Middle frontal gyrus (tissue), 1 donor: ENCODE measurements at regions not wholly inside any gene's neighbourhood (a gene's known extent, or its start where the extent isn't known, plus 50 kb on each side); places are given as distances from the start of the nearest gene placed in this dataset.

Experiments used
- DNase-seq: peaks from one replicate; pipeline ENCODE4 v3.0.0-alpha.2; 2015; ENCODE audit warnings: low spot score; ENCODE audit errors: extremely low spot score

- DNase-seq: no peak
Measured at GRCh38 chr5:10077791-10078545, 171.7 kb downstream of the ATPSCKMT start.

- DNase-seq: no peak
Measured at GRCh38 chr5:10073441-10074104, 176.1 kb downstream of the ATPSCKMT start.

- DNase-seq: no peak
Measured at GRCh38 chr5:10069637-10070313, 179.9 kb downstream of the ATPSCKMT start.

GRCh38 chr5:10065428-10066000, 184.2 kb downstream of the ATPSCKMT start:
- no peak for DNase-seq

- no peak for DNase-seq
Measured at GRCh38 chr5:10064546-10065195, 185.0 kb downstream of the ATPSCKMT start.

- DNase-seq: no peak
Measured at GRCh38 chr5:10063997-10064396, 185.7 kb downstream of the ATPSCKMT start.

GRCh38 chr5:10059980-10060379, 189.7 kb downstream of the ATPSCKMT start:
- DNase-seq: no peak

- DNase-seq: no peak
Measured at GRCh38 chr5:10059556-10059955, 190.1 kb downstream of the ATPSCKMT start.

- no peak for DNase-seq
Measured at GRCh38 chr5:10057356-10057755, 192.3 kb downstream of the ATPSCKMT start.

GRCh38 chr5:10056228-10056760, 193.4 kb downstream of the ATPSCKMT start:
- DNase-seq: no peak

- DNase-seq: no peak
Measured at GRCh38 chr5:10049858-10050455, 199.7 kb downstream of the ATPSCKMT start.

- DNase-seq: no peak
Measured at GRCh38 chr5:10046676-10047075, 203.0 kb downstream of the ATPSCKMT start.

- DNase-seq: no peak
Measured at GRCh38 chr5:10045376-10045775, 204.3 kb downstream of the ATPSCKMT start.

- no peak for DNase-seq
Measured at GRCh38 chr5:10036136-10036815, 213.4 kb downstream of the ATPSCKMT start.

- DNase-seq: no peak
Measured at GRCh38 chr5:10034001-10034400, 215.7 kb downstream of the ATPSCKMT start.

GRCh38 chr5:10031817-10032216, 217.9 kb downstream of the ATPSCKMT start:
- DNase-seq: no peak

- no peak for DNase-seq
Measured at GRCh38 chr5:10030219-10030831, 219.4 kb downstream of the ATPSCKMT start.

- no peak for DNase-seq
Measured at GRCh38 chr5:10023494-10023893, 226.2 kb downstream of the ATPSCKMT start.

- DNase-seq: no peak
Measured at GRCh38 chr5:10021248-10021647, 228.4 kb downstream of the ATPSCKMT start.

GRCh38 chr5:10019236-10019635, 230.5 kb downstream of the ATPSCKMT start:
- no peak for DNase-seq
